Left lung (tissue), 4 donors: ENCODE measurements at regions not wholly inside any gene's neighbourhood (a gene's known extent, or its start where the extent isn't known, plus 50 kb on each side); places are given as distances from the start of the nearest gene placed in this dataset.
A peak's percentile ranks its signal among the peaks of the same experiment; 100 is the strongest.

Experiments
- ATAC-seq: fragments of 200-7000 bp; cut with Tn5 transposase; one replicate; pipeline ENCODE4 v1.9.1; 2020; ENCODE audit warnings: moderate library complexity
- DNase-seq, 4 donors: peaks; one replicate each; pipeline ENCODE4 v3.0.0-alpha.2; 2013 to 2020
- H3K27ac ChIP-seq, 2 donors: fragments of 200-600 bp; sonication (generic) in 1 of 2; one replicate each; pipeline versions ENCODE4 v1.5.0 to v1.8.0; 2020 to 2021
- H3K27me3 ChIP-seq, 2 donors: fragments of 200-600 bp; sonication (generic) in 1 of 2; one replicate each; pipeline versions ENCODE4 v1.5.0 to v1.8.0; 2020 to 2021
- H3K36me3 ChIP-seq, 2 donors: fragments of 200-600 bp; sonication (generic) in 1 of 2; one replicate each; pipeline versions ENCODE4 v1.5.0 to v1.8.0; 2020 to 2021
- H3K4me1 ChIP-seq, 2 donors: fragments of 200-600 bp; one replicate each; pipeline ENCODE4 v1.8.0; 2021
- H3K4me3 ChIP-seq, 2 donors: fragments of 200-600 bp; sonication (generic) in 1 of 2; one replicate each; pipeline versions ENCODE4 v1.5.0 to v1.8.0; 2020 to 2021; ENCODE audit warnings: mild to moderate bottlenecking in 1 of 2
- H3K9me3 ChIP-seq, 2 donors: fragments of 200-600 bp; sonication (generic) in 1 of 2; one replicate each; pipeline versions ENCODE4 v1.5.0 to v1.8.0; 2020 to 2021
- CTCF ChIP-seq, 2 donors: fragments of 200-600 bp; sonication (generic) in 1 of 2; IDR thresholded peaks; one replicate each; pipeline versions ENCODE4 v1.5.0 to v1.8.0; 2021; ENCODE audit warnings: antibody characterized with exemption in 2 of 2
- intact Hi-C, 2 donors: fragments of 100-400 bp; cut with DNase I; formaldehyde crosslinking; loops; one replicate each; pipeline versions ENCODE4 v1.11.2 to v1.14.2; 2022
- donor health status: DM: no; HTN: yes; CAD: no.
- donor health status: DM: no; HTN: no; CAD: no.

- H3K4me3 ChIP-seq, result no peak overlapping the region
- no peak overlapping the region for H3K27ac ChIP-seq
- no peaks in the 10 kb centered on the region for H3K9me3 ChIP-seq
- peak in 1 of 2 donors; percentile 24 for TF ChIP-seq CTCF (IDR thresholded peaks at IDR 0.05)
- H3K4me1 ChIP-seq, result no peaks in the 10 kb centered on the region
- DNase-seq (peak in 2 of 4 donors; percentile 46 to 62), ATAC-seq (peak; percentile 40)
- H3K36me3 ChIP-seq, result no peaks in the 10 kb centered on the region
- intact Hi-C loops, result no loop called here
- peaks cover 0 to 19% of the 10 kb centered on the region in 2 donors for H3K27me3 ChIP-seq
Observed at GRCh38 chr1:219837274-219837993, 90.9 kb downstream of the SLC30A10 start.

- H3K36me3 ChIP-seq, result no peaks in the 10 kb centered on the region
- H3K4me1 ChIP-seq, result no peaks in the 10 kb centered on the region
- H3K4me3 ChIP-seq, result no peak overlapping the region
- H3K27me3 ChIP-seq, result peaks cover 0 to 11% of the 10 kb centered on the region in 2 donors
- no peak for TF ChIP-seq CTCF (IDR thresholded peaks at IDR 0.05)
- no peak overlapping the region for H3K27ac ChIP-seq
- DNase-seq (no peak), ATAC-seq (no peak)
- H3K9me3 ChIP-seq, result no peaks in the 10 kb centered on the region
- intact Hi-C loops, result no loop called here
Observed at GRCh38 chr1:219834314-219834917, 93.9 kb downstream of the SLC30A10 start.

GRCh38 chr1:219833214-219833815 is 95.0 kb downstream of the SLC30A10 start:
- no peak overlapping the region for H3K4me3 ChIP-seq
- intact Hi-C loops, result no loop called here

GRCh38 chr1:219826290-219826689 is 102.1 kb downstream of the SLC30A10 start:
- no peak overlapping the region for H3K4me3 ChIP-seq
- no peaks in the 10 kb centered on the region for H3K9me3 ChIP-seq
- intact Hi-C loops, result no loop called here
- no peaks in the 10 kb centered on the region for H3K27me3 ChIP-seq
- H3K27ac ChIP-seq, result no peak overlapping the region
- no peaks in the 10 kb centered on the region for H3K4me1 ChIP-seq
- DNase-seq, result no peak
- ATAC-seq, result no peak
- H3K36me3 ChIP-seq, result no peaks in the 10 kb centered on the region
- TF ChIP-seq CTCF (IDR thresholded peaks at IDR 0.05), result no peak

More at GRCh38 chr1:219833214-219833815, 95.0 kb downstream of the SLC30A10 start:
- no peaks in the 10 kb centered on the region for H3K9me3 ChIP-seq
- H3K4me1 ChIP-seq, result no peaks in the 10 kb centered on the region
- no peak for TF ChIP-seq CTCF (IDR thresholded peaks at IDR 0.05)
- peaks cover 0 to 5% of the 10 kb centered on the region in 2 donors for H3K27me3 ChIP-seq
- DNase-seq (no peak), ATAC-seq (no peak)
- H3K36me3 ChIP-seq, result no peaks in the 10 kb centered on the region
- no peak overlapping the region for H3K27ac ChIP-seq

GRCh38 chr1:219825355-219825754 is 103.0 kb downstream of the SLC30A10 start:
- DNase-seq (no peak), ATAC-seq (no peak)
- Histone ChIP-seq H3K4me3 (no peak overlapping the region), H3K27ac (no peak overlapping the region), H3K9me3 (no peaks in the 10 kb centered on the region), H3K36me3 (no peaks in the 10 kb centered on the region), H3K4me1 (no peaks in the 10 kb centered on the region), H3K27me3 (no peaks in the 10 kb centered on the region)
- intact Hi-C loops, result no loop called here
- TF ChIP-seq CTCF (IDR thresholded peaks at IDR 0.05), result no peak
